Mucosa of descending colon (tissue), 3 donors: ENCODE measurements at regions not wholly inside any gene's neighbourhood (a gene's known extent, or its start where the extent isn't known, plus 50 kb on each side); places are given as distances from the start of the nearest gene placed in this dataset.

Source experiments
- ATAC-seq: fragments of 200-7000 bp; cut with Tn5 transposase; one replicate; pipeline ENCODE4 v1.9.1; 2020; ENCODE audit warnings: mild to moderate bottlenecking, moderate library complexity
- DNase-seq, 3 donors: peaks; one replicate each; pipeline ENCODE4 v3.0.0-alpha.2; 2020
- H3K36me3 ChIP-seq: fragments of 200-600 bp; one replicate; pipeline ENCODE4 v1.8.0; 2021; ENCODE audit warnings: low read depth, mild to moderate bottlenecking
- H3K4me1 ChIP-seq: fragments of 200-600 bp; one replicate; pipeline ENCODE4 v1.8.0; 2021; ENCODE audit warnings: low read depth, mild to moderate bottlenecking
- H3K4me3 ChIP-seq: fragments of 200-600 bp; one replicate; pipeline ENCODE4 v1.8.0; 2021; ENCODE audit warnings: mild to moderate bottlenecking
- H3K9me3 ChIP-seq: fragments of 200-600 bp; one replicate; pipeline ENCODE4 v1.8.0; 2021; ENCODE audit warnings: mild to moderate bottlenecking
- intact Hi-C, 2 donors: fragments of 100-400 bp; cut with DNase I in 1 of 2; cut with micrococcal nuclease in 1 of 2; formaldehyde crosslinking; loops; one replicate each; pipeline versions ENCODE4 v1.11.0 to v1.11.1; 2022; cut with DNase I, micrococcal nuclease
- TF ChIP-seq, protein P1 (sequence below): fragments of 200-600 bp; IDR thresholded peaks from one replicate; pipeline ENCODE4 v1.8.0; 2022; ENCODE audit warnings: antibody characterized with exemption, mild to moderate bottlenecking
- donor health status: DM: no; HTN: no; CAD: no; lungs with moderate emphysema.
- donor health status: DM: no; HTN: no; CAD: no.
- donor health status: DM: no; HTN: yes; CAD: no.

DNA sequence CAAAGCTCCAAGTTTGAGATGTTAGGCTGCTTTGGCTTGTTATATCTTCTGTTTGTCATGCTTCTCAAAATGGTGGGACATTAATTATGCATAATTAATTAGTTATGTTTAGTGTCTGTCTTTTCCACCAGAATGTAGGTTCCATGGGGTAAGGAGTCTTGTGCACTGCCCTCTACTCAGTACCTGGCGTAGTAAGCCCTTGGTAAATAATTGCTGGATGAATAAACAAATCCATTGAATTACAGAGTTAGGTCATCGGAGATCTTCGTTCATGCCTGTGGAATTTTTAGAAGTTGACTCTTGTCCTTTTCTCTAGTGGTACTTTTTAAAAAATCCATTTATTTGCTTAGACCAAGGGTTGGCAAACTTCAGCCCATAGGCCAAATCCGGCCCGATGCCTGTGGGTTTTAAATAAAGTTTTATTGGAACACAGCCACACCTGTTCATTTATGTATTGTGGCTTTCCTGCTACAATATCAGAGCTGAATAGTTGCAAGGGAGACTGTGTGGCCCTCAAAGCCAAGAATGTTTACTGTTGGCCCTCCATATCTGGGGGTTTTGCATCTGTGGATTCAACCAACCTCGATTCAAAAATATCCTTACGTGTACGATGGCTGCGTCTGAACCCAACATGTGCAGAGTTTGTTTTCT is 524.8 kb upstream of the EEF2KMT start:
- Histone ChIP-seq H3K4me3 (no peak overlapping the region), H3K4me1 (no peaks in the 10 kb centered on the region), H3K9me3 (no peaks in the 10 kb centered on the region), H3K36me3 (no peaks in the 10 kb centered on the region)
- intact Hi-C loops = loop anchor here in 1 of 2 donors (10.0 kb wide), 1 partner anchor 118 kb away; no protein-coding TSS in a partner anchor
- ATAC-seq (no peak), DNase-seq (no peak)
- TF ChIP-seq, protein P1, sequence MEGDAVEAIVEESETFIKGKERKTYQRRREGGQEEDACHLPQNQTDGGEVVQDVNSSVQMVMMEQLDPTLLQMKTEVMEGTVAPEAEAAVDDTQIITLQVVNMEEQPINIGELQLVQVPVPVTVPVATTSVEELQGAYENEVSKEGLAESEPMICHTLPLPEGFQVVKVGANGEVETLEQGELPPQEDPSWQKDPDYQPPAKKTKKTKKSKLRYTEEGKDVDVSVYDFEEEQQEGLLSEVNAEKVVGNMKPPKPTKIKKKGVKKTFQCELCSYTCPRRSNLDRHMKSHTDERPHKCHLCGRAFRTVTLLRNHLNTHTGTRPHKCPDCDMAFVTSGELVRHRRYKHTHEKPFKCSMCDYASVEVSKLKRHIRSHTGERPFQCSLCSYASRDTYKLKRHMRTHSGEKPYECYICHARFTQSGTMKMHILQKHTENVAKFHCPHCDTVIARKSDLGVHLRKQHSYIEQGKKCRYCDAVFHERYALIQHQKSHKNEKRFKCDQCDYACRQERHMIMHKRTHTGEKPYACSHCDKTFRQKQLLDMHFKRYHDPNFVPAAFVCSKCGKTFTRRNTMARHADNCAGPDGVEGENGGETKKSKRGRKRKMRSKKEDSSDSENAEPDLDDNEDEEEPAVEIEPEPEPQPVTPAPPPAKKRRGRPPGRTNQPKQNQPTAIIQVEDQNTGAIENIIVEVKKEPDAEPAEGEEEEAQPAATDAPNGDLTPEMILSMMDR = no peak

DNA sequence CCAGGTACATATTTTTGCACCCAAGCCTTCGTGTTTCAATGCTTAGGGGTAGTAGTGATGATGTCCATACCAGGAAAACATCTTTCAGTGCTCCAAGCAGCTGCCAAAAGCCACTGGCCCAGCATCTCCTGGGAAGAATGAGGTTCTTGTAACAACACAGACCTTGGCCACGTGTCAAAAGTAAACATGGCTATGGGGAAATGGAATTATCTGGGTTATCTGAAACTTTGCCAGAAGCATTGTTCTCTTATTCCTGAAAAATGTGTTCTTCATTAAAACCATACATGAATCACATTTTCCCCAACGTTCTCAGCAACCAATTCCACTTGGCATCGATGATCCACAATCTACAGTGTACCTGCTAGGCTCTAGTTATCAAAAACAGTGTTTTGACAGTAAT is 524.2 kb upstream of the EEF2KMT start:
- Histone ChIP-seq H3K4me1 (no peaks in the 10 kb centered on the region), H3K4me3 (no peak overlapping the region), H3K9me3 (no peaks in the 10 kb centered on the region), H3K36me3 (no peaks in the 10 kb centered on the region)
- intact Hi-C loops = loop anchor here in 1 of 2 donors (10.0 kb wide), 1 partner anchor 117 kb away; no protein-coding TSS in a partner anchor
- no peak for DNase-seq
- TF ChIP-seq, protein P1 = no peak
- no peak for ATAC-seq

DNA sequence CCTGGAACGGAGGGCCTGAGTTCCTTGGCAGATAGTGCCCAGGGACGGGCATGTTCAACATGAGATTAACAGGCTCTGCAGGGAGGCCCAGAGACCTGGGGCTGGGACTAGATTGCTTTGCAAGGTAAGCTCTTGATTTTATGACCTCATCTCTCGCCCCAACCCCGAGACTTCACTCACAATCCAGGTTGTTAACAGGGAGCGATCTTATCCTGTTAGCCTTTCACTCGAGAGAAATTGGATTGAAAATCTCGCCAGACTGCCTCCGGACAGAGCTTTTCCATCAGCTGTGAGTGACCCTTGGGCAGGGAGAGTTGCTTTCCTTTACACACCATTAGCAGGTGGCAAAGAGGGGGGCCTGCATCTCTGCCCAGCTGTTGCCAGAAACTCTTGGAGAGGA is 521.7 kb upstream of the EEF2KMT start:
- H3K4me1 ChIP-seq = no peaks in the 10 kb centered on the region
- ATAC-seq = no peak
- no peaks in the 10 kb centered on the region for H3K36me3 ChIP-seq
- TF ChIP-seq, protein P1 = no peak
- H3K4me3 ChIP-seq = no peak overlapping the region
- intact Hi-C loops = no loop called here
- H3K9me3 ChIP-seq = no peaks in the 10 kb centered on the region
- no peak for DNase-seq

DNA sequence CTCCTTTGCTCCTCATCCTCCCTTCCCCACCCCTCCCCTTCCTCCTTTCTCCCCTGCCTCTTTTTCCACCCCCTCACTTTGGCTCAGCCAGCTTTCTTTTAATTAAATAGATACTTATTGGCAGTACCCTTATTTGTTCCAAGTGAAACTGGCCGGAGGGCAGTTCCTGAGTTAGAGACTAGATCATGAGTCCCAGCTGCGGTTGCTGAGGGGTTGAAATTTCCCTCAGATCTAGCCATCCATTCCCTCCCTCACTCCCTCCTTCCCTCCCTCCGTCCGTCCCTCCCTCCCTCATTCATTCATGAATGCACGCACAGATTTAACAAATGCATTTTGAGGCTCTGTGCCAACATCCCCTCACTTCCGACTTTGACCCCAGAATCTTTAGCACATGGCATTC is 519.2 kb upstream of the EEF2KMT start:
- DNase-seq = no peak
- Histone ChIP-seq H3K4me3 (no peak overlapping the region), H3K9me3 (no peaks in the 10 kb centered on the region), H3K4me1 (no peaks in the 10 kb centered on the region), H3K36me3 (no peaks in the 10 kb centered on the region)
- no peak for ATAC-seq
- TF ChIP-seq, protein P1 = no peak
- intact Hi-C loops = no loop called here

DNA sequence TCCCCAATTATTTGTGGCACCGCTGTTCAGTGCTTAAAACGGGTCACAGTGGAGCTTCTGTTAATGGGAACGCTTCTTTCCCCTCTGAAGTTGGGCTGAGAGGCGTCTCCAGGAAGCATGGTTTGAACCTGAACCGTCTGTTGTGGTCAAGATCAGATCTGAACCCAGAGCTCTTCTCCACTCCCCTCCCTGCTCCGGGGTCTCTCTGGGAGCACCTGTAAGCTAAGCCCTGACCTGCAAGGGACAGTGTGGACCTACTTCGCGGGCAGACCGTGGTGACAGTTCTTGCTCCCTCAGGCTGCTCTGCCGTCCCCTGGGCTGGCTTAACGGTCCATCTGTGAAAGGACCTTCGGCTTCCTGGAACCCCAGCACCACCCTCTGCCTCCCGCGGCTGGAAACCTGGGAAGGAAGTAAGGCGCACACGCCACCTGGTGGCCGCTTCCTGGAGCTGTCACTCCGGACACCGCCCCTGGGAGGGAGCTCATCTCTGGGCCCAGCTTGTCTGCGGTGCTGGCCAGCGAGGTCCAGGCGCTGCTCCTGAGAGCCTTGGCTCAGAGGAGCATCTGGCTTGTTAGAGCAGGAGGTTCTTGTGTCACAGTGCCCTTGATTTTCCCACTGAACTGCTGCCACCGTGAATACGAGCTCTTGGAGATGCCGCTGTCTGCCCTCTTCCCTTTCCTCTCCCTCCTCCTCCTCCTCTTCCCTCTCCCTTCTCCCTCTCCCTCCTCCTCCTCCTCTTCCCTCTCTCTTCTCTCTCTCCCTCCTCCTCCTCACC is 518.5 kb upstream of the EEF2KMT start:
- H3K9me3 ChIP-seq = no peaks in the 10 kb centered on the region
- H3K36me3 ChIP-seq = no peaks in the 10 kb centered on the region
- no peaks in the 10 kb centered on the region for H3K4me1 ChIP-seq
- intact Hi-C loops = no loop called here
- DNase-seq = peak; percentile 66 to 73 (median 73)
- TF ChIP-seq, protein P1 = peak; percentile 58
- ATAC-seq = peak; percentile 98
- no peak overlapping the region for H3K4me3 ChIP-seq
